Neuronal stem cell (in vitro differentiated cells): ENCODE measurements at regions not wholly inside any gene's neighbourhood (a gene's known extent, or its start where the extent isn't known, plus 50 kb on each side); places are given as distances from the start of the nearest gene placed in this dataset.

Source experiments
- DNase-seq: peaks from one replicate; pipeline ENCODE4 v3.0.0-alpha.2; 2013; ENCODE audit warnings: low spot score
- H2AFZ ChIP-seq: one replicate; pipeline ENCODE4 v1.6.1; 2013; ENCODE audit warnings: mild to moderate bottlenecking, low read length, inconsistent platforms
- H2AK5ac ChIP-seq: 2 replicates; pipeline ENCODE4 v1.6.1; 2013; ENCODE audit warnings: low read depth, mild to moderate bottlenecking, inconsistent platforms, low read length, moderate library complexity, mixed read lengths
- H2BK120ac ChIP-seq: 2 replicates; pipeline ENCODE4 v1.6.1; 2013; ENCODE audit warnings: low read depth, mild to moderate bottlenecking, inconsistent platforms, low read length, moderate library complexity, mixed read lengths
- H2BK12ac ChIP-seq: one replicate; pipeline ENCODE4 v1.6.1; 2013; ENCODE audit warnings: low read length, inconsistent platforms
- H2BK15ac ChIP-seq: 2 replicates; pipeline ENCODE4 v1.6.1; 2013; ENCODE audit warnings: mild to moderate bottlenecking, low read length, inconsistent platforms, mixed read lengths
- H2BK5ac ChIP-seq: one replicate; pipeline ENCODE4 v1.6.1; 2013; ENCODE audit warnings: inconsistent platforms, mild to moderate bottlenecking, low read length, moderate library complexity
- H3K14ac ChIP-seq: one replicate; pipeline ENCODE4 v1.6.1; 2013; ENCODE audit warnings: low read length, inconsistent platforms
- H3K18ac ChIP-seq: 2 replicates; pipeline ENCODE4 v1.6.1; 2013; ENCODE audit warnings: low read length, inconsistent platforms
- H3K23ac ChIP-seq: 2 replicates; pipeline ENCODE4 v1.6.1; 2013; ENCODE audit warnings: low read depth, mild to moderate bottlenecking, mixed read lengths, low read length, inconsistent platforms; ENCODE audit not compliant: poor library complexity
- H3K27ac ChIP-seq: replicated peaks from 3 replicates; pipeline ENCODE4 v1.5.1; 2013; ENCODE audit warnings: low read length, inconsistent platforms
- H3K27me3 ChIP-seq, 3 experiments: 2 replicates each; pipeline ENCODE4 v1.6.1; 2013; ENCODE audit warnings: low read length in 3 of 3, mild to moderate bottlenecking in 2 of 3, inconsistent platforms in 1 of 3, low read depth in 1 of 3, mixed read lengths in 1 of 3, moderate library complexity in 1 of 3; ENCODE audit not compliant: control insufficient read depth in 3 of 3, insufficient read depth in 3 of 3
- H3K36me3 ChIP-seq, 2 donors: replicated peaks in 1 of 2; 2 replicates each; pipeline ENCODE4 v1.6.1; 2013; ENCODE audit warnings: low read length in 2 of 2; ENCODE audit not compliant: control insufficient read depth in 2 of 2, insufficient read depth in 2 of 2
- H3K4ac ChIP-seq: 2 replicates; pipeline ENCODE4 v1.6.1; 2013; ENCODE audit warnings: inconsistent platforms, mild to moderate bottlenecking, low read length, moderate library complexity
- H3K4me1 ChIP-seq, 2 donors: 1 replicate in 1 of 2; 2 replicates in 1 of 2; pipeline ENCODE4 v1.6.1; 2013; ENCODE audit warnings: low read length in 2 of 2, low read depth in 1 of 2; ENCODE audit not compliant: control insufficient read depth in 2 of 2, insufficient read depth in 1 of 2
- H3K4me2 ChIP-seq: one replicate; pipeline ENCODE4 v1.6.1; 2013; ENCODE audit warnings: mild to moderate bottlenecking, low read length, inconsistent platforms; ENCODE audit not compliant: insufficient read depth, poor library complexity, severe bottlenecking
- H3K4me3 ChIP-seq, 2 donors: 2 replicates each; pipeline ENCODE4 v1.5.1; 2013; ENCODE audit warnings: low read length in 2 of 2, mild to moderate bottlenecking in 2 of 2, inconsistent platforms in 1 of 2, moderate library complexity in 1 of 2
- H3K79me1 ChIP-seq: one replicate; pipeline ENCODE4 v1.6.1; 2013; ENCODE audit warnings: low read depth, mild to moderate bottlenecking, inconsistent platforms, low read length, moderate library complexity
- H3K9ac ChIP-seq: one replicate; pipeline ENCODE4 v1.6.1; 2013; ENCODE audit warnings: mild to moderate bottlenecking, low read depth, low read length, inconsistent platforms; ENCODE audit not compliant: poor library complexity
- H3K9me3 ChIP-seq, 2 donors: replicated peaks in 1 of 2; 2 replicates each; pipeline versions ENCODE3 to v1.6.1; 2013; ENCODE audit warnings: low read length in 2 of 2, mild to moderate bottlenecking in 2 of 2, inconsistent platforms in 1 of 2, low read depth in 1 of 2, mixed read lengths in 1 of 2, moderate library complexity in 1 of 2; ENCODE audit not compliant: control insufficient read depth in 2 of 2, insufficient read depth in 1 of 2
- H4K8ac ChIP-seq: one replicate; pipeline ENCODE4 v1.6.1; 2013; ENCODE audit warnings: low read depth, mild to moderate bottlenecking, inconsistent platforms, low read length, moderate library complexity
- H4K91ac ChIP-seq: one replicate; pipeline ENCODE4 v1.6.1; 2013; ENCODE audit warnings: low read length, low read depth, mild to moderate bottlenecking, inconsistent platforms; ENCODE audit not compliant: poor library complexity
- WGBS, 2 donors: extraction: QIAGEN DNeasy Blood & Tissue Kit; methylation state at CpG; one replicate each; pipeline ENCODE4 v1.1.7; 2013; ENCODE audit warnings: missing lambda C conversion rate in 2 of 2, mixed read lengths in 1 of 2; ENCODE audit not compliant: insufficient read length in 2 of 2, insufficient replicate concordance in 1 of 2; ENCODE audit errors: extremely low coverage in 2 of 2; 5-methylcytosine and 5-hydroxymethylcytosine counted together

GRCh38 chr2:147398996-147399395 is 445.8 kb upstream of the ACVR2A start:
- no peak for DNase-seq
- Histone ChIP-seq H3K36me3 (no peaks in the 10 kb centered on the region), H2BK5ac (no peak overlapping the region), H3K14ac (no peak overlapping the region), H3K4me2 (no peak overlapping the region), H2BK12ac (no peak overlapping the region), H3K4me1 (no peaks in the 10 kb centered on the region), H4K8ac (no peak overlapping the region), H3K27me3 (no peaks in the 10 kb centered on the region), H3K27ac (no peak overlapping the region), H3K18ac (no peak overlapping the region), H3K9me3 (no peaks in the 10 kb centered on the region), H3K4ac (no peak overlapping the region), H2AK5ac (no peak overlapping the region), H3K9ac (no peak overlapping the region), H3K4me3 (no peak overlapping the region), H2BK15ac (no peak overlapping the region), H2AFZ (no peak overlapping the region), H2BK120ac (no peak overlapping the region), H3K23ac (no peak overlapping the region), H4K91ac (no peak overlapping the region), H3K79me1 (no peaks in the 10 kb centered on the region)
- no CpG with 5 or more reads among the region's 2 CpGs for WGBS, 2 donors

- H3K4me3 ChIP-seq = no peak overlapping the region
- H3K18ac ChIP-seq = no peak overlapping the region
- H4K8ac ChIP-seq = no peak overlapping the region
- H3K27ac ChIP-seq = no peak overlapping the region
- no peak overlapping the region for H4K91ac ChIP-seq
- H2AFZ ChIP-seq = no peak overlapping the region
- H3K4ac ChIP-seq = no peak overlapping the region
- H3K4me2 ChIP-seq = no peak overlapping the region
- no peak for DNase-seq
- no peak overlapping the region for H3K23ac ChIP-seq
- H3K14ac ChIP-seq = no peak overlapping the region
- no peaks in the 10 kb centered on the region for H3K36me3 ChIP-seq
- H3K79me1 ChIP-seq = no peaks in the 10 kb centered on the region
- no peaks in the 10 kb centered on the region for H3K9me3 ChIP-seq
- WGBS, 2 donors = no CpG with 5 or more reads among the region's 2 CpGs
- H3K27me3 ChIP-seq = no peaks in the 10 kb centered on the region
- no peaks in the 10 kb centered on the region for H3K4me1 ChIP-seq
- H2AK5ac ChIP-seq = no peak overlapping the region
- H3K9ac ChIP-seq = no peak overlapping the region
- H2BK12ac ChIP-seq = no peak overlapping the region
- H2BK120ac ChIP-seq = no peak overlapping the region
- no peak overlapping the region for H2BK5ac ChIP-seq
- H2BK15ac ChIP-seq = no peak overlapping the region
Measured at GRCh38 chr2:147398301-147398700, 446.5 kb upstream of the ACVR2A start.

GRCh38 chr2:147396890-147397289 is 447.9 kb upstream of the ACVR2A start:
- H3K14ac ChIP-seq = no peak overlapping the region
- no peak overlapping the region for H3K9ac ChIP-seq
- no peak overlapping the region for H2BK15ac ChIP-seq
- no peak overlapping the region for H3K4me2 ChIP-seq
- no peaks in the 10 kb centered on the region for H3K9me3 ChIP-seq
- DNase-seq = no peak
- no CpG with 5 or more reads among the region's 3 CpGs for WGBS, 2 donors
- H4K91ac ChIP-seq = no peak overlapping the region
- H2BK5ac ChIP-seq = no peak overlapping the region
- H2BK12ac ChIP-seq = no peak overlapping the region
- no peak overlapping the region for H3K18ac ChIP-seq
- H2AFZ ChIP-seq = no peak overlapping the region
- no peak overlapping the region for H2BK120ac ChIP-seq
- no peak overlapping the region for H2AK5ac ChIP-seq
- no peak overlapping the region for H3K27ac ChIP-seq
- H3K23ac ChIP-seq = no peak overlapping the region
- no peaks in the 10 kb centered on the region for H3K79me1 ChIP-seq
- H4K8ac ChIP-seq = no peak overlapping the region
- no peaks in the 10 kb centered on the region for H3K4me1 ChIP-seq
- H3K4ac ChIP-seq = no peak overlapping the region
- no peak overlapping the region for H3K4me3 ChIP-seq
- H3K36me3 ChIP-seq = no peaks in the 10 kb centered on the region
- H3K27me3 ChIP-seq = no peaks in the 10 kb centered on the region

GRCh38 chr2:147394179-147394790 is 450.5 kb upstream of the ACVR2A start:
- H3K27ac ChIP-seq = no peak overlapping the region
- no peak for DNase-seq
- no peak overlapping the region for H3K4me3 ChIP-seq
- no peak overlapping the region for H3K18ac ChIP-seq
- peaks cover 0 to 2% of the 10 kb centered on the region in 2 donors for H3K4me1 ChIP-seq
- no peaks in the 10 kb centered on the region for H3K9me3 ChIP-seq
- no peak overlapping the region for H4K8ac ChIP-seq
- H2BK12ac ChIP-seq = no peak overlapping the region
- no peak overlapping the region for H3K9ac ChIP-seq
- no peak overlapping the region for H3K4me2 ChIP-seq
- no peak overlapping the region for H2AK5ac ChIP-seq
- no peaks in the 10 kb centered on the region for H3K79me1 ChIP-seq
- no peak overlapping the region for H2BK15ac ChIP-seq
- H2BK120ac ChIP-seq = no peak overlapping the region
- no peak overlapping the region for H3K23ac ChIP-seq
- no peak overlapping the region for H3K4ac ChIP-seq
- no peak overlapping the region for H4K91ac ChIP-seq
- no peaks in the 10 kb centered on the region for H3K27me3 ChIP-seq
- peak overlapping the region; percentile 56 for H2AFZ ChIP-seq
- H3K36me3 ChIP-seq = no peaks in the 10 kb centered on the region
- H3K14ac ChIP-seq = no peak overlapping the region
- H2BK5ac ChIP-seq = no peak overlapping the region
